TTC549 (cell line): ENCODE measurements at regions not wholly inside any gene's neighbourhood (a gene's known extent, or its start where the extent isn't known, plus 50 kb on each side); places are given as distances from the start of the nearest gene placed in this dataset.
"Not testable (repeated sequence)": the region's sequence is repeated elsewhere in the genome, so short reads cannot be mapped to it uniquely, and the experiment has no call there.

ENCODE experiments used
- FAIRE-seq: peaks from 2 replicates; lab custom pipeline; 2012; peaks lifted over from hg19 to GRCh38; lab: Jason Lieb, UNC

DNA sequence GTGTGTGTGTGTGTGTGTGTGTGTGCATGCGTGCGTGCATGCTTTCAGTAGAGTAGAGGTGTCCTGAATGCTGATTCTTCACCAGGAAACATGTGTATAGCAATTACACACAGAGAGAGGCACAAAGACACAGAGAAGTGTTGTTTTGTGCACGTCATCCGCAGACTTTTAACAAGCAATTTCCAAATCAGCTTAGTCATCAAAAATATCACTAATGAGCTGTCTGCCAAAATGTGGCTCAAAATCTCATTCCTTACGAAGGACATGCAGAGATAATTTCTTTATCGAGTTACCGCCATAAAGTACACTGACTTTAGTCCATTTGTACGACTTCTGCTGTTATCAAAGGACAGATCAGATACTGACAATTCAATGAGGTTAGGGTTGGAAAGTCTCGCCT, 274.9 kb upstream of the RARB start:
- no peak for FAIRE-seq

- no peak for FAIRE-seq
Measured at GRCh38 chr3:25153561-25153960, 274.5 kb upstream of the RARB start.

GRCh38 chr3:25155652-25156471, 272.2 kb upstream of the RARB start:
- no peak for FAIRE-seq

DNA sequence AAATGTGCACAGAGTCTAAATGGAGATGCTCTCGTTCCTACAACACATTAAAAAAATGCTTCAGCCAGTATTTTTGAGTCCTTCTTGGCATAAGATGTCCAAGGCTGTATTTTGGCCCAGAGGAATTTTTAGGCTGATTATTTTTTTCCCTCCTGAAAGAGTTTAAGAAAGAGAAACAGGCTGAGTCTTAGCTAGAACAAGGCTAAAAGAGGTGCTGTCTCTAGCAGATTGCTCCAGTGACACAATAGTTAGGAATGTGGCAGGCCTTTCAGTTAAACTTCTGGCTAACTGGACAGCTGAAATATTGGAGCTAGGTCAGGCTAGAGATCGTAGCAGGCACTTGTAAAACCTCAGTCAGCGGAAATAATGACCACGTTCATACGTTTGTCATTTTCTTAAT, 271.4 kb upstream of the RARB start:
- FAIRE-seq, result no peak

- no peak for FAIRE-seq
Measured at GRCh38 chr3:25165306-25165705, 262.8 kb upstream of the RARB start.

- FAIRE-seq, result no peak
Measured at GRCh38 chr3:25166016-25166415, 262.0 kb upstream of the RARB start.

GRCh38 chr3:25169151-25169550, 258.9 kb upstream of the RARB start:
- no peak for FAIRE-seq

- no peak for FAIRE-seq
Measured at GRCh38 chr3:25170021-25170420, 258.0 kb upstream of the RARB start.

DNA sequence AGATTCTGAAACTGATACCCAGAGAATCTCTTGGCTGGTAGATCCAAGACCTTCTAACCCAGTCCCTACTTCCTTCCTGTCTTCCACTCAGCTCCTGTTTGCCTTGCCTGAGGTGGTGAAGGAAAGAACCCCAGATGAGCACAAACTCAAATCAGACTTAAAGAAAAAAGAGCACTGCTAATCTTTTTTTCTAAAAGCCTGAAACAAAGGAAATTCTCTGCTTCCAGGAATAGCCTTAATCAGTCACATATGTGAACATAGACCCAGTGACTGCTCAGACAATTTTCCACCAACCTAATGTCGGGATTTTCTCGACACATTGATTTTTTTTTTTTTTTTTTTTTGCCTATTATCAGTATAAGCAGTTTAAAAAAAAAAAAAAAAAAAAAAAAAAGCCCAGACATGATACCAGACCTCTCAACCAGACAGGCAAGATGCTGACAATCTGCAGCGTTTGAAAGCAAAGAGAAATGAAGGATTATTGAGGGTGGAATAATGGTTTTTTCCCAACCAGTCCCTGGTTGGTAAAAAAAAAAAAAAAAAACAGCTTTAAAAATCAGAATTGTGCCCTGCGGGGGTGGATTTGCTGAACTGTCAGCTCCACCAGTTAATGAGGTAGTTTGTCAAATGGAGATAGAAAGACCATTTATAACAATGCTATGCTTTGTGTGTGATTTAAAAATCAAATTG, 256.8 kb upstream of the RARB start:
- FAIRE-seq, result no peak

- FAIRE-seq, result no peak
Measured at GRCh38 chr3:25171897-25172296, 256.2 kb upstream of the RARB start.

DNA sequence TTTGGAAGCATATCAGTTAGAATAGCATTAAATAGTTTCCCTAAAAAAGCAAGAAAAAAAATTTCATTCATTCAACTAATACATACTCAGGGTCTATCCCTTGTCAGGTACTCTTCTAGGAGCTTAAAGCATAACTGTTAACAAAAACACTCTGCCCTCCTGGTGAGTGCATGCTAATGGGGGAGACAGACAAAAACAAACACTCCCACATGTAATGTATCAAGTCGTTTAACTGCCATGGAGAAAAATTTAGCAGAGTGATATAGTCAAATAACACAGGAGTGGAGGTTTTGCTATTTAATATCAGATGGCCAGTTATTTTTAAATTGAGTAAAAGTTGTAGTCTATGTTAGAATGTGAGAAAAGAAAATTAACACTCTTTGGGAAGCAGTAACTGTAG, 254.5 kb upstream of the RARB start:
- no peak for FAIRE-seq

DNA sequence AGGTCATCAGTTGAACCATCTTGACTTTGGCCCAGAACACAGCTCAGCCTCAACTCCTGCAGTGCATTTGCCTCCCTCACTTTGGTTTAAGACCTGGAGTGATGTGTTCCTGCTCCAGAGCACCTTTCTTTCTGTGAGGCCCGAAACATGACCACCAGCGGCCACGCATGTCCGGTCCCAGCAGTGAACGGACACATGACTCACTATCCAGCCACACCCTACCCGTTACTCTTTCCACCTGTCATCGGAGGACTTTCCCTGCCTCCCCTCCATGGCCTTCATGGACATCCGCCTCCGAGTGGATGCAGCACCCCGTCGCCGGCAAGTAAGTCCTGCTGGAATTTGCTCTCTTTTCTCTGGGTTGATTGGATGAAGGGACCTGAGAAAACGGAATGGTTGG, 253.8 kb upstream of the RARB start:
- FAIRE-seq, result no peak

GRCh38 chr3:25177041-25177440, 251.0 kb upstream of the RARB start:
- FAIRE-seq, result no peak

DNA sequence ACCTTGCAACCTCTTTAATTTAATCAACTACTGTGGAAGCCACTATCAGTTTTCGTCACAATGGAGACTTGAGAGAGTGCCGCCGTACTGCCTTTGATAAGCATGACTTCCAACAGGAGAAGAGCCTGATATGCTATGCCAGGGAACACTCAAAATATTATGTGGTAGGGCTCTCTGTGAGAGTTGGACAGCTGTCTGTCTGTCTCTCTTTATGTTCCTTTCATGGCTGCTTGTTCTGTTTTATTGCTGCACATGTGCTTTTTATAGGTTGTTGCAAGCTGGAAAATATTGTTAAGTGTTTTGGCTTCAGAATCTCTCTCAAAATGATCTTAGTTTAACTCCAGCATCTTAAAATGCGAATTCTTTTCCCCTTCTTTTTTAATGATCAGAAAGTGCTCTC, 249.4 kb upstream of the RARB start:
- FAIRE-seq, result no peak

DNA sequence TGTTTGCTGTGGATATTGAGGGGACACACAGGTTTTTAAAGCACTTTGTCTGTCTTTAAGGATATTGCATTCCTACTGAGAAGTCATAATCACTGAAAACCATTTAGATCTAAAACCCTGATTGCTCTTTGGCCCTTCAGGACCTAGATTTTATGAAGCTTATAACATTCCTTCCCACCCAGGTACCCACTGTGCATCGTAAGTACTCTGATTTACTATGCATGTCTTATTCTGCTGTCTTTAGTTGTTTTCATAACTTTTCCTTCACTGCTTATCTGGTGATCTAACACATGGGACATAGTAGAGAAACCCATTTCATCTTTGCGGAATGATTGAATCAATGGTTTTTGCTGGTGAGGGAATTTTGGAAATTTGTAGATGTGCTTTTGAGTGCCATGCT, 247.0 kb upstream of the RARB start:
- FAIRE-seq, result no peak

DNA sequence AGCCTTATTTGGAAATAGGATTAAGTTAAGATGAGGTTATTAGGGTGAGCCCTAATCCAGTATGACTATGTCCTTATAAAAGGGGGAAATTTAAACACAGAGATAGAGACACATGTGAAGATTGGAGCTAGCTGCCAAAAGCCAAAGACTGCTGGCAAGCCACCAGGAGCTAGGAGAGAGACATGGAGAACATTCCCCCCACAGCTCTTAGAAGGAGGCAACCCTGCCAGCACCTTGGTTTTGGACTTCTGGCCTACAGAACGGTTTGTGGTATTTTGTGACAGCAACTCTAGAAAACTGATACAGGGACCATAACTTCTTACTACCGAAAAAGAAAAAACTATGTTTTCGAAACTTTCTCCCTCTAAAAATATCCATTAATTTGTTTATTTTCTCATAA, 245.3 kb upstream of the RARB start:
- FAIRE-seq, result no peak

GRCh38 chr3:25184641-25185250, 243.3 kb upstream of the RARB start:
- no peak for FAIRE-seq

DNA sequence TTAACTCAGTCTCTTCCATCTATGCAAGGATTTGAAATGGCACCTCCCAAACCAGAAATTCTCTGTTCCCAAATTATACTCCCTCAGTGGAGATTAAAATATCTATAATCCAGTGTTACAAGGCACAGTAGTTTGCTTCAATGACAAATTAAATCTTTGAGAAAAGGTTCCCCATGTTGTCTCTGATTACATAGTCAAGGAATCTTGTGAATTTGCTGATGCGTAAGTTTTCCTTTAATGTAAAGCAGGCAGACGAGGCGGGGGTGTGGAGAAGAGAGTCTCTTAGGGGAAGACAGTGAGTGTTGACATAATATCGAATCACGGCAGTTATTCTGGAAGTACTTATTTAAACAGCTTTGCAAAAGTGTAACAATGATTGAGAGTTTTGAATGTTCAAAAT, 236.4 kb upstream of the RARB start:
- FAIRE-seq, result no peak

DNA sequence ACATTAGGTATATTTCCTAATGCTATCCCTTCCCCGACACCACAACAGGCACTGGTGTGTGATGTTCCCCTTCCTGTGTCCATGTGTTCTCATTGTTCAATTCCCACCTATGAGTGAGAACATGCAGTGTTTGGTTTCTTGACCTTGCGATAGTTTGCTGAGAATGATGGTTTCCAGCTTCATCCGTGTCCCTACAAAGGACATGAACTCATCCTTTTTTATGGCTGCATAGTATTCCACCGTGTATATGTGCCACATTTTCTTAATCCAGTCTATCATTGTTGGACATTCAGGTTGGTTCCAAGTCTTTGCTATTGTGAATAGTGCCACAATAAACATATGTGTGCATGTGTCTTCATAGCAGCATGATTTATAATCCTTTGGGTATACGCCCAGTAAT, 228.5 kb upstream of the RARB start:
- not testable (repeated sequence) for FAIRE-seq

DNA sequence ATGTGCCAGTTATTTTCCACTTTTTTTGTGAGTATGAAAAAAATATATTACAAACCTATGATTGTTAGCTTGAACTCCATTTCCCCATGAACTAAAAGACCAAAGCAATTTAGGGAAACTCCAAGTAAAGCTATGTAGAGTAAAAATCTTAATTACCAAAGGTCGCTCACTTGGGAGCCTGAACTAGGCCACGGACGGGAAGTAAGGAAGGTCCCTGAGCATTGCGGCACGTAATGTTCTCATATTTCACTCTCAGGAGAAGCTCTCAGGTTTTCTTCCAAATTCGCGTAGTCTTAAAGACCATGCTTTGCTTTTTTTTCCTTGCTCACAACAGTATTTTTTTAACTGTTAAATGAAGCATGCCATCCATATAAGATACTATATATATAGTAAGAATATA, 215.3 kb upstream of the RARB start:
- no peak for FAIRE-seq

GRCh38 chr3:25214034-25214433, 214.0 kb upstream of the RARB start:
- FAIRE-seq, result no peak

DNA sequence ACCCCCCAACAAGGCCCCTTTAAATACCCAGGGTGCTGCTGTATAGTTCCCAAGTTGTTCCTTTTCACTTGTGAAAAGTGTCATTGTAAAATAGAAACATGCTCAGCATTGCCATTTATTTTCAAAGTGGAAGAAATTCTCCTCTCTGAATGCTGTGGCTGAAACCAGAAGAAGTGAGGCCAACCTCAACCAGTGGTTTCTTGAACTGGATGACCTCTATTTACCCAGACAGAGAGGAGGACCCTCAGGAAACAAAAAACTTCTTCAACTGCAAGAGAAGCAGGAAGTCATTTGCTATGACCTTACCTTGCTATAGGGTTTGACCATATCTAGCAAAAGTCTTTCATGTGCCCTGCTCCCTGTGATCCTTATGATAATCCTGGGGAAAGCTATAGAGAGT, 209.7 kb upstream of the RARB start:
- no peak for FAIRE-seq

- FAIRE-seq, result no peak
Measured at GRCh38 chr3:25226747-25227146, 201.3 kb upstream of the RARB start.

GRCh38 chr3:25229586-25229985, 198.5 kb upstream of the RARB start:
- FAIRE-seq, result no peak
